ENCODE measurements at regions not wholly inside any gene's neighbourhood (a gene's known extent, or its start where the extent isn't known, plus 50 kb on each side); places are given as distances from the start of the nearest gene placed in this dataset.

DNA sequence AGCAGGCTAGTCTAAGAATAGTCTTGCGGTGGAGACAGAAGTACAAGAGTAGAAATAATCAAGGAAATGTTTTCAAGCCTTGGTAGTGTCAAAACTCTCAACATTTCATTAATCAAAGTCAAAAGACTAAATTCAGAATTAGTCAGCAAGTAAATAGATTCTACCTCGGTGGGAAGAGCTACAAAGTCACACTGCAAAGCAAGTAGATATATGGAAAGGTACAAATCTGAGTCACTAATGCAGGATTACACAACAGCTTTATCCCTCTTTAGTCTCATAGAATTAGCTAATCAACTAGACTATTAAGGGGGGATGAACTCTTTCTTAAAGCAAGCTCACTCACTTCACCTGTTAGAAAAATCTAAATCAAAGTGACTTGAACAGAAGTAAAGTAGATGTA is 568.7 kb upstream of the CNTNAP5 start:
- Mint-ChIP-seq H3K4me1 (ENCODE audit: low read depth, unreplicated experiment) (peaks cover 14% of the 10 kb centered on the region), H3K4me3 (ENCODE audit: unreplicated experiment) (no peak overlapping the region), H3K27ac (ENCODE audit: unreplicated experiment) (no peak overlapping the region), H3K36me3 (ENCODE audit: low read depth, unreplicated experiment) (no peaks in the 10 kb centered on the region), H3K27me3 (ENCODE audit: low read depth, unreplicated experiment) (no peaks in the 10 kb centered on the region), H3K9me3 (ENCODE audit: unreplicated experiment) (no peaks in the 10 kb centered on the region)
- Histone ChIP-seq H3K27me3 (ENCODE audit: insufficient read depth, low read length) (no peaks in the 10 kb centered on the region), H3K9me3 (ENCODE audit: insufficient read depth, low read depth, low read length) (no peaks in the 10 kb centered on the region), H3K4me1 (ENCODE audit: insufficient read depth, low read length) (no peaks in the 10 kb centered on the region), H3K9ac (ENCODE audit: low read length) (no peak overlapping the region), H3K36me3 (ENCODE audit: insufficient read depth, low read length) (no peaks in the 10 kb centered on the region), H3K4me2 (ENCODE audit: low read length) (no peak overlapping the region), H3K79me2 (ENCODE audit: insufficient read depth, low read length) (no peaks in the 10 kb centered on the region), H3K4me3 (ENCODE audit: insufficient read depth, low read depth, low read length) (no peak overlapping the region), H2AFZ (ENCODE audit: low read depth, low read length) (no peak overlapping the region), H4K20me1 (ENCODE audit: insufficient read depth, low read length) (no peaks in the 10 kb centered on the region), H3K27ac (ENCODE audit: low read depth, low read length) (no peak overlapping the region)
- no peak for FAIRE-seq
- TF ChIP-seq EZH2 (IDR thresholded peaks at IDR 0.05; ENCODE audit: insufficient read depth, low read length) = no peak
- TF ChIP-seq CTCF (IDR thresholded peaks at IDR 0.05; ENCODE audit: insufficient read depth, low read depth, low read length) = no peak
- DNase-seq (ENCODE audit: low read depth) = no peak

DNA sequence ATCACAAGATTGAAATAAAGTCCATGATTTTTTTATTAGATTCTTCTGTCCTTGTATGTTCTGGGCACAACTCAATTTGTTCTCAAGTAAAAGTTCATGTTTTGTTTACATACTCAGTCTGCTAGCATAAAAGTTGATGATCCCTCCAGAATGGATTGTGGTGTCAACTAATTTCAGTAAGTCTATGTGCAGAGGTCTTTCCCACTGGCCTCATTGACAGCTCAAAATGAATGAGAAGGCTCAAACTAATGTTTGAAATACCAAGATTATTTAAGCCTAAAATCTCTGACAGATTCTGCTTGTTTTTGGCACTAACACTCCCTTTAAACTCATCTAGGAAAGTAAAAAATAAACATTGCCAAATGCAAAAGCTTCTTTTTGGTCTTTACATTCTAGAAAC is 561.2 kb upstream of the CNTNAP5 start:
- H2AFZ ChIP-seq (ENCODE audit: low read depth, low read length) = no peak overlapping the region
- no peak overlapping the region for H3K27ac ChIP-seq (ENCODE audit: low read depth, low read length)
- Mint-ChIP-seq H3K36me3 (ENCODE audit: low read depth, unreplicated experiment) (no peaks in the 10 kb centered on the region), H3K27ac (ENCODE audit: unreplicated experiment) (no peak overlapping the region), H3K4me1 (ENCODE audit: low read depth, unreplicated experiment) (peaks cover 9% of the 10 kb centered on the region), H3K27me3 (ENCODE audit: low read depth, unreplicated experiment) (no peaks in the 10 kb centered on the region), H3K4me3 (ENCODE audit: unreplicated experiment) (no peak overlapping the region), H3K9me3 (ENCODE audit: unreplicated experiment) (no peaks in the 10 kb centered on the region)
- H3K9me3 ChIP-seq (ENCODE audit: insufficient read depth, low read depth, low read length) = no peaks in the 10 kb centered on the region
- H3K9ac ChIP-seq (ENCODE audit: low read length) = no peak overlapping the region
- H4K20me1 ChIP-seq (ENCODE audit: insufficient read depth, low read length) = no peaks in the 10 kb centered on the region
- no peaks in the 10 kb centered on the region for H3K4me1 ChIP-seq (ENCODE audit: insufficient read depth, low read length)
- H3K36me3 ChIP-seq (ENCODE audit: insufficient read depth, low read length) = no peaks in the 10 kb centered on the region
- no peaks in the 10 kb centered on the region for H3K27me3 ChIP-seq (ENCODE audit: insufficient read depth, low read length)
- no peaks in the 10 kb centered on the region for H3K79me2 ChIP-seq (ENCODE audit: insufficient read depth, low read length)
- FAIRE-seq (no peak), DNase-seq (ENCODE audit: low read depth) (no peak)
- TF ChIP-seq EZH2 (IDR thresholded peaks at IDR 0.05; ENCODE audit: insufficient read depth, low read length) (no peak), CTCF (IDR thresholded peaks at IDR 0.05; ENCODE audit: insufficient read depth, low read depth, low read length) (no peak)
- no peak overlapping the region for H3K4me2 ChIP-seq (ENCODE audit: low read length)
- no peak overlapping the region for H3K4me3 ChIP-seq (ENCODE audit: insufficient read depth, low read depth, low read length)

GRCh38 chr2:123468071-123468470 is 557.0 kb upstream of the CNTNAP5 start:
- H3K4me3 Mint-ChIP-seq (ENCODE audit: unreplicated experiment) = no peak overlapping the region
- H3K36me3 Mint-ChIP-seq (ENCODE audit: low read depth, unreplicated experiment) = no peaks in the 10 kb centered on the region
- Histone ChIP-seq H3K9me3 (ENCODE audit: insufficient read depth, low read depth, low read length) (no peaks in the 10 kb centered on the region), H3K4me2 (ENCODE audit: low read length) (no peak overlapping the region), H3K27ac (ENCODE audit: low read depth, low read length) (no peak overlapping the region), H4K20me1 (ENCODE audit: insufficient read depth, low read length) (no peaks in the 10 kb centered on the region), H3K27me3 (ENCODE audit: insufficient read depth, low read length) (no peaks in the 10 kb centered on the region), H3K36me3 (ENCODE audit: insufficient read depth, low read length) (no peaks in the 10 kb centered on the region), H2AFZ (ENCODE audit: low read depth, low read length) (no peak overlapping the region), H3K4me3 (ENCODE audit: insufficient read depth, low read depth, low read length) (no peak overlapping the region), H3K79me2 (ENCODE audit: insufficient read depth, low read length) (no peaks in the 10 kb centered on the region), H3K4me1 (ENCODE audit: insufficient read depth, low read length) (no peaks in the 10 kb centered on the region), H3K9ac (ENCODE audit: low read length) (no peak overlapping the region)
- no peaks in the 10 kb centered on the region for H3K27me3 Mint-ChIP-seq (ENCODE audit: low read depth, unreplicated experiment)
- DNase-seq (ENCODE audit: low read depth) (no peak), FAIRE-seq (no peak)
- peak overlapping the region; percentile 68 for H3K27ac Mint-ChIP-seq (ENCODE audit: unreplicated experiment)
- TF ChIP-seq EZH2 (IDR thresholded peaks at IDR 0.05; ENCODE audit: insufficient read depth, low read length) (no peak), CTCF (IDR thresholded peaks at IDR 0.05; ENCODE audit: insufficient read depth, low read depth, low read length) (no peak)
- no peaks in the 10 kb centered on the region for H3K9me3 Mint-ChIP-seq (ENCODE audit: unreplicated experiment)
- peaks cover 9% of the 10 kb centered on the region for H3K4me1 Mint-ChIP-seq (ENCODE audit: low read depth, unreplicated experiment)
